Left hindlimb (tissue), 1 donor: ENCODE measurements at regions not wholly inside any gene's neighbourhood (a gene's known extent, or its start where the extent isn't known, plus 50 kb on each side); places are given as distances from the start of the nearest gene placed in this dataset.
"Not testable (repeated sequence)": the region's sequence is repeated elsewhere in the genome, so short reads cannot be mapped to it uniquely, and the experiment has no call there.

Source experiments
- DNase-seq: peaks from one replicate; pipeline ENCODE4 v3.0.0-alpha.2; 2018

- no peak for DNase-seq
Measured at GRCh38 chr4:114378305-114378903, 220.2 kb upstream of the UGT8 start.

- DNase-seq, result no peak
Measured at GRCh38 chr4:114383067-114383466, 215.5 kb upstream of the UGT8 start.

- DNase-seq, result no peak
Measured at GRCh38 chr4:114383721-114384120, 214.9 kb upstream of the UGT8 start.

GRCh38 chr4:114384629-114385028, 214.0 kb upstream of the UGT8 start:
- no peak for DNase-seq

GRCh38 chr4:114385195-114385985, 213.2 kb upstream of the UGT8 start:
- DNase-seq, result no peak

- DNase-seq, result no peak
Measured at GRCh38 chr4:114386637-114387233, 211.9 kb upstream of the UGT8 start.

- DNase-seq, result no peak
Measured at GRCh38 chr4:114389070-114389685, 209.4 kb upstream of the UGT8 start.

- DNase-seq, result no peak
Measured at GRCh38 chr4:114393295-114394038, 205.1 kb upstream of the UGT8 start.

- DNase-seq, result no peak
Measured at GRCh38 chr4:114396808-114397207, 201.8 kb upstream of the UGT8 start.

- DNase-seq, result no peak
Measured at GRCh38 chr4:114398410-114398809, 200.2 kb upstream of the UGT8 start.

GRCh38 chr4:114399105-114399504, 199.5 kb upstream of the UGT8 start:
- DNase-seq, result no peak

- no peak for DNase-seq
Measured at GRCh38 chr4:114400531-114400930, 198.1 kb upstream of the UGT8 start.

- DNase-seq, result no peak
Measured at GRCh38 chr4:114401483-114401882, 197.1 kb upstream of the UGT8 start.

- no peak for DNase-seq
Measured at GRCh38 chr4:114417214-114417613, 181.4 kb upstream of the UGT8 start.

- no peak for DNase-seq
Measured at GRCh38 chr4:114420069-114420468, 178.5 kb upstream of the UGT8 start.

GRCh38 chr4:114423582-114423981, 175.0 kb upstream of the UGT8 start:
- DNase-seq, result no peak

- DNase-seq, result no peak
Measured at GRCh38 chr4:114435116-114435515, 163.5 kb upstream of the UGT8 start.

- DNase-seq, result no peak
Measured at GRCh38 chr4:114442856-114443255, 155.8 kb upstream of the UGT8 start.

- no peak for DNase-seq
Measured at GRCh38 chr4:114444211-114444610, 154.4 kb upstream of the UGT8 start.

GRCh38 chr4:114447963-114448516, 150.6 kb upstream of the UGT8 start:
- DNase-seq, result not testable (repeated sequence)

- no peak for DNase-seq
Measured at GRCh38 chr4:114458728-114459127, 139.9 kb upstream of the UGT8 start.

GRCh38 chr4:114464726-114465272, 133.8 kb upstream of the UGT8 start:
- DNase-seq, result no peak
